Fibroblast of skin of abdomen (primary cell): ENCODE measurements at regions not wholly inside any gene's neighbourhood (a gene's known extent, or its start where the extent isn't known, plus 50 kb on each side); places are given as distances from the start of the nearest gene placed in this dataset.
"Not testable (repeated sequence)": the region's sequence is repeated elsewhere in the genome, so short reads cannot be mapped to it uniquely, and the experiment has no call there.

Experiments used
- DNase-seq: peaks from one replicate; pipeline ENCODE4 v3.0.0-alpha.2; 2013

DNA sequence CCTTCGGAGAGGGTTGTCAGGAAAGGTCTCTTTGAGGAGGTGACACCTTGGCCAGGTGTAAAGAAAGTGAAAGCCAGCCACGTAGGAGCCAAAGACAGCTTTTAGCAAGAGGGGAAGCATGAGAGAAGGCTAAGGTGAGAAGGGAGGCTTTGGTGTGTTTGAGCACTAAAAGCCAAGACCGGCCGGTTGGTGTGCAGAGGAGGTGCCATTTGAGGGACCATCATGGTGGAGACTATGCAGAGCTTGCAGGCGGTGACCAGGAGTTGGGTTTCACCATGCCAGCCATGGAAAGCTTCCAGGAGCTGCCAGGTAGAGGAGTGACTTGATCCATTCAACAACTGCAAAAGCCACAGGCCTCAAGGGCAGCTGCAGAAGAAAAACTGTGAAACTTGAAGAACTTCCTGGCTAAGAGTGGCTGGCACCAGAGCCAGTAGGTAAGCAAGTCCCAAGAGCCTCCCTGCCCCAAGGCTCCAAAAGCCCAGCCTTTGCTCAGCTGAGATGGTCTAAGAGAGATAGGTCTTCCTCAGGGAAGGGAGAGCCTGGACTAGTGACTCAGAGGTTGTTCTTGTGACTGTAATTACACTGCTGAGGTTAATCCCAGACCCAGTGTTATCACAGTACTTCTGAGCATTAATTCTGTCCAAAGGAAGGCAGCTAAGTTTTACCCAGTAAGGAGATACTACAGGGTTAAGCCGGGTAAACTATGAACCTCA, 319.0 kb downstream of the BCL11A start:
- DNase-seq: no peak

DNA sequence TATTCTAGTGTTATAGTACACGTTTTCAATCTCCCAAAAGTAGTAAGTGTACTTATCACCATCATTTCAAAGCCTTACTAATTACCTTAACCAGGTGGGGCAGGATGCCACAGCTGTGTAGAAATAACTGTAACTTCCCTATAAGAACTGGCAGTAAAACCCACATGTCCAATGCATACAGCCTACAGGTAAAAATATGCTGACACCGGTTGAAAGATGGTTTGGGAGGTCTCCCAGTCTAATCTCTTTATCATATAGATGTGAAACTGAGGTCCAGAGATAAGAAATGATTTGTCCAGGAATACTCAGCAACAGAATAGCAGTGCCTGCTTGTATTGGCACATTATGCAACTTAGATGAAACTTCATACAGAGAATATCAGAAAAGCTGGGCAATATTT, 322.9 kb downstream of the BCL11A start:
- DNase-seq: no peak

DNA sequence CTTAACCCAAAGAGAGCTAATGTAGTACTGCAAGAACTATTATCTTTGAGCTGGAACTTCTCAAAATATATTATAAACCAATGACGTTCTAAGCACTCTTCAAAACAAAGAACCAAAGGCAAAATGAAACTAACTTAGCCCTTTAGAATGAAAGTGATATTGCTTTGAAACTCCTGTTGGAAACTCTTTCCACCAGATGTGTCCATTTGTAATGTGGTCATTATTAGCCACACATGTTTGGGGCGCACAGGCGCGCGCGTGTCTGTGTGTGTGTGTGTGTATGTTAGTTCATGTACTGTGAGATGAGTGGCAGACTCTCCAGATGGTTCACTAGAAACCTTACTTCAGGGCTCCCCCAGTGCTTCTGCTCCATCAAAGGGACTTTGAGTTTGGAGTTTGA, 323.4 kb downstream of the BCL11A start:
- peak; percentile 13 for DNase-seq

- no peak for DNase-seq
Measured at GRCh38 chr2:60226943-60227342, 326.5 kb downstream of the BCL11A start.

DNA sequence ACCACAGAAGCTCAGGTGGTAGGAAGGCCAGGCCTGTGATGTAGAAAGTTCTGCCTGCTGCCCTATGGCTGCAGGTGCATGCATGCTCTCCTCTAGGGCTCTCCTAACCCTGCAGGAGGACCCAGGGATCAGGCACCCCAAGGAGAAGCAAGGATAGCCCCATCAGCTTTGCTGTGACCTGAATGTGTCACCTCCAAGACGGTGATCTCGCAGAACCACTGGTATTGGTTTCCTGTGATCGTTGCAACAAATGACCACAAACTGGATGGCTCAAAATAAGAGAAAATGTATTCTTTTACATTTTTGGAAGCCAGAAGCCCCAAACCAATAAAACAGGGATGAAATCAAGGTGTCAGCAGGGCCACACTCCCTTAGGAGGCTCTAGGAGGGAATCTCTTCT, 327.3 kb downstream of the BCL11A start:
- DNase-seq: no peak

DNA sequence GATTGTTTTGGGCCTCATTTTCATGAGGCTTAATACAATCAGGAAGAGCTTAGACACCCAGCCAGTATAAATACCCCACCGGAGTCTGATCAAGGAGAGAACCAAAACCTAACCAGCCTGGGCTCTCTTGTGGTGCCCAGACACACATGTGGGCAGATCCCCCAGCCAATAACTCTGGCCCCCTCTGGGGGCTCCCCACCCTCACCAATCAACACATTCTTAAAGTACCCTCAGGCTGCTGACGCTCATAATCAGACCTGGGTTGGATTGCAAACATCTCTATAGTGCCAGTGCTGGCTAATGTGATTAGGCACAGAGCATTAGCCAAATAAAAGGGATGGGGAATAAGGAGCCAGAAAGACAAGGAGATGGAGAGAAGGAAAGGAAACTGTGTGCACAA, 329.6 kb downstream of the BCL11A start:
- no peak for DNase-seq

DNA sequence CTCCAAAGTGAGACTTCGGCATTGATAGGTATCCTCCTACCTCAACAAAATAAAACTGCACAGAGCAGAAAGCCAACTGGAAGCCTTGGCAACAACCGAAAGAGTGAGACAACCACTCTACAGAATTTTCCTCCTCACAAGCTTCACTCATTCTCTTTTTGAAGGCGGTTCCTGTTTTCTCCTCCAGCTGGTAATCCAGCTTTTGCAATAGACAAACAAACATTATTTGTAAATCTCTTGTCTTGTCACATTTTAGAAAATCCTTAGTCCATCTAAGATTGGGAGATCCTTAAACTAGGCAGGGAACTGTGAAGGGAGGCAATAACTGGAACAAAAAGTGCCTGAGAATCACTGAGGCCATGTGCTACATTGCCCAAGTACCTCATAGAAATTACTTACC, 332.4 kb downstream of the BCL11A start:
- DNase-seq: no peak

DNA sequence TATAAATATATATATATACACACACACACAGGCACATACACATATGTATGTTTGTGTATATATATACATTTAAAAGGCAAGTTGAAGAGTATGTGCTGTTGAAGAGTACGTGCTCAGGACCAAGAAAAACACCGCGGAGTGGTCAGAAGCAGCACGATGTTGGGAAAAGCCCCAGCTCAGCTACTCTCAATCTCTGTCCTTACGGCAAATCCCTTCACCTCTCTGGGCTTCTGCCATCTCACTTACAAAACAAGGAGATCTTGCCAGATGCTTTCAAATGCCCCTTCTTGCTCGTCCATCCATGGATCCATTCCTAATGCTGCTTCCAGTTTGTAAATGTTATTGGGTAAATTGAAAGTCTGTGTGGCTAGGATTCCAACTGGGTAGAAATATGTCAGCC, 333.9 kb downstream of the BCL11A start:
- DNase-seq: no peak

- no peak for DNase-seq
Measured at GRCh38 chr2:60216452-60216995, 336.9 kb downstream of the BCL11A start.

DNA sequence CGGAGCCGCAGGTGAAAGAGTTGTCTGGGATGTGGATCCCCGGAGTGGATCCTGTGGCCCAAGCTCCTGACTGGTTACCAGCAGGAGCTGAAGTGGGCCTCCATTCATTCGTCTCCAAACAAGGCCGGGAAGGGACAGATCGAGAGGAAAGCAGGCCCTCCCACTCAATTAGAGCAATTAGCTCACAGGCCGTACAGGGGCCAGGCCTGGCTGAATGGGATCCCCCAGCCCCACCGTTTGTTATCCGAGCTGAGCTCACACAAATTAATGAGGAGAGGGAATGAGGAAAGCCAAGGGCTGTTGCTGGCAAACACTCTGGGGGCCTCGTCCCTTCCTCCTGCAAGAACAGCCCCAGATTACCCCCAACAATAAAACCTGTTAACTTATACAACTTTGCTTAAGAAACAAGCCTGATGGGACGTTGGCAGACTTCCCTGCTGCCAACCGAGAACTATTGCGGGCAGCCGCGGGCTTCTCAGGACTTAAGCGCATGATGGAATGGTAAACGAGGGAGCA, 338.0 kb downstream of the BCL11A start:
- no peak for DNase-seq

- no peak for DNase-seq
Measured at GRCh38 chr2:60214626-60214875, 338.9 kb downstream of the BCL11A start.

- peak; percentile 59 for DNase-seq
Measured at GRCh38 chr2:60213865-60214625, 339.4 kb downstream of the BCL11A start.

GRCh38 chr2:60212181-60212945, 341.1 kb downstream of the BCL11A start:
- DNase-seq: no peak

DNA sequence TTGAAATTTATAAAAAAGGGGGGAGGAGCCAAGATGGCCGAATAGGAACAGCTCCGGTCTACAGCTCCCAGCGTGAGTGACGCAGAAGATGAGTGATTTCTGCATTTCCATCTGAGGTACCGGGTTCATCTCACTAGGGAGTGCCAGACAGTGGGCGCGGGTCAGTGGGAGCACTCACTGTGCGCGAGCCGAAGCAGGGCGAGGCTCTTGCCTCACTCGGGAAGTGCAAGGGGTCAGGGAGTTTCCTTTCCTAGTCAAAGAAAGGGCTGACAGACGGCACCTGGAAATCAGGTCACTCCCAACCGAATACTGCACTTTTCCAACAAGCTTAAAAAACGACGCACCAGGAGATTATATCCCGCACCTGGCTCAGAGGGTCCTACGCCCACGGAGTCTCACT, 364.4 kb downstream of the BCL11A start:
- DNase-seq: not testable (repeated sequence)

- no peak for DNase-seq
Measured at GRCh38 chr2:60175290-60175689, 378.2 kb downstream of the BCL11A start.

DNA sequence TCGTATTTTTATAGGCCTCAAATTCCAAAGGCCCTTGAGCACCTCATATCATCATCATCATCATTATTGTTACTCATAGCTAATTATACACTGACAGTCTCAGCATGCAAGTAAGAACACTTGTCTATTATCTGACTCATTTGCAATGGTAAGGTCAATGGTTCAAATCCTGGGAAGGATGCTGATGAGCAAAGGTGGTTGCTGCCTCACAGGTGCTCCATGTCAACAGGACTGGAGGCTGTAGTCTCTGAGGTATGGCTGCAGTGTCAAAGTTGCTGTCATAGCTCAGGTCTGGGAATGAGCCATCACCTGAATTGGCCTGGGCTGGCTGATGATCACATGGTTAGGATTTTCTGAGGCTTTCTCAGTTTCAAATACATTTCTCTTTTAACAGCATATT, 379.3 kb downstream of the BCL11A start:
- no peak for DNase-seq

- DNase-seq: no peak
Measured at GRCh38 chr2:60172801-60173200, 380.7 kb downstream of the BCL11A start.

- DNase-seq: no peak
Measured at GRCh38 chr2:60170272-60170671, 383.2 kb downstream of the BCL11A start.

DNA sequence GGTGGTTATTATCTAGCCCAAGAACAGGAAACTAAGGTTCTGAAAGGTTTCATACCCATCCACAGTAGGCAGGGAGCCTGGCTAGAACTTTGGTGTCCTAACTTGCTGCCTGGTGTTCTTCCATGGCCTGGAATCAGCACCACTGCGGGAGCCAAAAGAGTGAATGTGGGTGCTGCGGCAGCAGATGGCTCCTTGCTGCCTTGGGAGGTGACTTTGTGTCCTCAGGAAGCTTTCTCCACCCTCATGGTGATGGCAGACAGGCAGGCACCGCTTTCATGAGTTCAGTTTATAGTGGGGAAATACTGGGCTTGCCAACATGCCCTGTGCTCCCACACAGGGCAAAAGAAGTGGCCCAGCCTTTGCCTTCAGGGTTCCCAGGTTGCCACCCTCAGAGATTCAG, 385.2 kb downstream of the BCL11A start:
- DNase-seq: no peak

DNA sequence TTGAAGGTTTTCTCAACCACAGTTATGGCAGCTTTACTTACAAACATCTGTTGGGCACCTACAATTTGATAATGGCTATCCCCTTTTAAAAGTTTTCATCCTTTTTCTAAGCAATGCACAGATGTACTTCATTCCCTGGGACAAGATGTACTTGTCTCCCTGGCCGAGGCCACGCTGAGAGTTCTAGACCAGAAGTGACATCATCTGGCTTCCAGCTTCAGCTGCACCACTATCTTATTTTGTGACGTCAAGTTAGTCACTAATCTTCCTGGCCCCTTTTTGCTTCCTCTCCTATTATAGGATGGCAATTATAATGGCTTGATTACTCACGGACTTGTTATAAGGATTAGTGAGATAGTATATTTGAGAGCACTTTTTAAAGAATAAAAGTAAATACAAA, 386.4 kb downstream of the BCL11A start:
- no peak for DNase-seq

- DNase-seq: no peak
Measured at GRCh38 chr2:60163691-60164090, 389.8 kb downstream of the BCL11A start.

- no peak for DNase-seq
Measured at GRCh38 chr2:60159519-60159918, 393.9 kb downstream of the BCL11A start.

DNA sequence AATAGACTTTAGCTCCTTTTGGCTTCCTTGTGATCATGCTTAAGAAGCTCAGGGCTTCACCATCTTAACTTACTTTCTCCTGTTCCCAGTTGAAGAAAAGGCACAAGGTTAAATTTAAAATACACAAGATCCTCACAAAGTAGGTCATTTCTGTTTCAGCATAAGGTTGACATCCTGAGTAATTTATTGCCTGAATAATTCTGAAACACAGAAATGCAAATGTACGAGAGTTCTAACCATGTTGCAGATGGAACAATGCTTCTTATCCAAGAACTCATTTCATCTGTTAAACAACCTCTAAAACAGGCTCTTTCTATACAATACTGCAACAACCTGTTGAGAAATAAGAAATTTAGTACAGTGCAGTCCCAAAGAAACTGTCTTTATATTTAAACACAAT, 395.2 kb downstream of the BCL11A start:
- no peak for DNase-seq
